ENCODE measurements at regions not wholly inside any gene's neighbourhood (a gene's known extent, or its start where the extent isn't known, plus 50 kb on each side); places are given as distances from the start of the nearest gene placed in this dataset.
A peak's percentile ranks its signal among the peaks of the same experiment; 100 is the strongest.
"Not testable (repeated sequence)": the region's sequence is repeated elsewhere in the genome, so short reads cannot be mapped to it uniquely, and the experiment has no call there.

GRCh38 chr16:29081829-29082639 lies 97.2 kb downstream of the LAT start:
- not testable (repeated sequence) for H3K4me1 Mint-ChIP-seq (ENCODE audit: low read depth); H3K27ac Mint-ChIP-seq; H3K36me3 Mint-ChIP-seq (ENCODE audit: insufficient read depth in 2 of 2); H3K27me3 Mint-ChIP-seq (ENCODE audit: low read depth); H3K9me3 Mint-ChIP-seq
- ATAC-seq (replicated peaks in 1 of 2) (peak; percentile 80 to 83), DNase-seq (peak; percentile 32 to 39)
- peak overlapping the region; percentile 79 for H3K4me3 Mint-ChIP-seq

- Mint-ChIP-seq H3K4me1 (ENCODE audit: low read depth) (peaks cover 27% of the 10 kb centered on the region), H3K27ac (peak overlapping the region; percentile 100), H3K4me3 (peak overlapping the region; percentile 98)
- H3K9me3 Mint-ChIP-seq; H3K27me3 Mint-ChIP-seq (ENCODE audit: low read depth); H3K36me3 Mint-ChIP-seq (ENCODE audit: insufficient read depth in 2 of 2): not testable (repeated sequence)
- ATAC-seq (replicated peaks in 1 of 2): peak; percentile 99
- peak; percentile 54 to 59 for DNase-seq
Measured at GRCh38 chr16:29074554-29075402, 89.9 kb downstream of the LAT start.

- not testable (repeated sequence) for H3K27ac Mint-ChIP-seq; H3K36me3 Mint-ChIP-seq (ENCODE audit: insufficient read depth in 2 of 2); H3K9me3 Mint-ChIP-seq; H3K4me3 Mint-ChIP-seq; H3K4me1 Mint-ChIP-seq (ENCODE audit: low read depth); H3K27me3 Mint-ChIP-seq (ENCODE audit: low read depth); ATAC-seq (replicated peaks in 1 of 2); DNase-seq
Measured at GRCh38 chr16:29062235-29062634, 77.4 kb downstream of the LAT start.

GRCh38 chr16:29061467-29061921 lies 76.6 kb downstream of the LAT start:
- not testable (repeated sequence) for DNase-seq; H3K36me3 Mint-ChIP-seq (ENCODE audit: insufficient read depth in 2 of 2); ATAC-seq (replicated peaks in 1 of 2); H3K4me3 Mint-ChIP-seq; H3K27ac Mint-ChIP-seq; H3K4me1 Mint-ChIP-seq (ENCODE audit: low read depth); H3K27me3 Mint-ChIP-seq (ENCODE audit: low read depth); H3K9me3 Mint-ChIP-seq

GRCh38 chr16:29060022-29060810 lies 75.4 kb downstream of the LAT start:
- H3K27me3 Mint-ChIP-seq (ENCODE audit: low read depth); DNase-seq: not testable (repeated sequence)

GRCh38 chr16:29059575-29059974 lies 74.7 kb downstream of the LAT start:
- not testable (repeated sequence) for DNase-seq; H3K27me3 Mint-ChIP-seq (ENCODE audit: low read depth); H3K27ac Mint-ChIP-seq; H3K36me3 Mint-ChIP-seq (ENCODE audit: insufficient read depth in 2 of 2); H3K9me3 Mint-ChIP-seq; ATAC-seq (replicated peaks in 1 of 2); H3K4me1 Mint-ChIP-seq (ENCODE audit: low read depth); H3K4me3 Mint-ChIP-seq

More at GRCh38 chr16:29060022-29060810, 75.4 kb downstream of the LAT start:
- H3K4me3 Mint-ChIP-seq; H3K9me3 Mint-ChIP-seq; H3K4me1 Mint-ChIP-seq (ENCODE audit: low read depth); ATAC-seq (replicated peaks in 1 of 2); H3K36me3 Mint-ChIP-seq (ENCODE audit: insufficient read depth in 2 of 2); H3K27ac Mint-ChIP-seq: not testable (repeated sequence)

All from activated T-cell treated with anti-CD3 and anti-CD28 coated beads, Interleukin-2, amount 50 U/mL, for 72 hours (primary cell).